ENCODE measurements at regions not wholly inside any gene's neighbourhood (a gene's known extent, or its start where the extent isn't known, plus 50 kb on each side); places are given as distances from the start of the nearest gene placed in this dataset.

GRCh38 chr2:194619366-194619765, 1037.7 kb upstream of the SLC39A10 start:
- H3K4me3 ChIP-seq (ENCODE audit: low read depth, low read length), result no peak overlapping the region
- TF ChIP-seq CTCF (IDR thresholded peaks at IDR 0.05; ENCODE audit: insufficient read depth, low read length, missing control alignments), result no peak
- ChIA-PET CTCF (no interaction called here), POLR2A (no interaction called here)
- no peak for DNase-seq (ENCODE audit: low read depth, low spot score)

GRCh38 chr2:194618432-194618831, 1038.6 kb upstream of the SLC39A10 start:
- DNase-seq (ENCODE audit: low read depth, low spot score), result no peak
- no peak for TF ChIP-seq CTCF (IDR thresholded peaks at IDR 0.05; ENCODE audit: insufficient read depth, low read length, missing control alignments)
- ChIA-PET POLR2A (no interaction called here), CTCF (no interaction called here)
- no peak overlapping the region for H3K4me3 ChIP-seq (ENCODE audit: low read depth, low read length)

GRCh38 chr2:194616334-194616733, 1040.7 kb upstream of the SLC39A10 start:
- ChIA-PET CTCF (no interaction called here), POLR2A (no interaction called here)
- no peak overlapping the region for H3K4me3 ChIP-seq (ENCODE audit: low read depth, low read length)
- no peak for DNase-seq (ENCODE audit: low read depth, low spot score)
- no peak for TF ChIP-seq CTCF (IDR thresholded peaks at IDR 0.05; ENCODE audit: insufficient read depth, low read length, missing control alignments)

- TF ChIP-seq CTCF (IDR thresholded peaks at IDR 0.05; ENCODE audit: insufficient read depth, low read length, missing control alignments), result no peak
- ChIA-PET CTCF (no interaction called here), POLR2A (no interaction called here)
These were observed 1046.7 kb upstream of the SLC39A10 start for GRCh38 chr2:194610297-194610696.

GRCh38 chr2:194603429-194603828, 1053.6 kb upstream of the SLC39A10 start:
- no peak for TF ChIP-seq CTCF (IDR thresholded peaks at IDR 0.05; ENCODE audit: insufficient read depth, low read length, missing control alignments)
- no peak overlapping the region for H3K4me3 ChIP-seq (ENCODE audit: low read depth, low read length)
- POLR2A ChIA-PET, result no interaction called here

More at GRCh38 chr2:194610297-194610696, 1046.7 kb upstream of the SLC39A10 start:
- no peak overlapping the region for H3K4me3 ChIP-seq (ENCODE audit: low read depth, low read length)
- no peak for DNase-seq (ENCODE audit: low read depth, low spot score)

GRCh38 chr2:194602750-194603149, 1054.3 kb upstream of the SLC39A10 start:
- DNase-seq (ENCODE audit: low read depth, low spot score), result no peak
- CTCF ChIA-PET, result no interaction called here
- no peak overlapping the region for H3K4me3 ChIP-seq (ENCODE audit: low read depth, low read length)
- no peak for TF ChIP-seq CTCF (IDR thresholded peaks at IDR 0.05; ENCODE audit: insufficient read depth, low read length, missing control alignments)
- POLR2A ChIA-PET, result no interaction called here

More at GRCh38 chr2:194603429-194603828, 1053.6 kb upstream of the SLC39A10 start:
- no peak for DNase-seq (ENCODE audit: low read depth, low spot score)
- CTCF ChIA-PET, result no interaction called here

Measured in AG04449 (cell line).